HuH-7.5 (cell line): ENCODE measurements at regions not wholly inside any gene's neighbourhood (a gene's known extent, or its start where the extent isn't known, plus 50 kb on each side); places are given as distances from the start of the nearest gene placed in this dataset.

ENCODE experiments used
- DNase-seq: peaks from one replicate; pipeline ENCODE4 v3.0.0; 2011; ENCODE audit warnings: low spot score

GRCh38 chr1:79113836-79114235 lies 107.3 kb upstream of the ADGRL4 start:
- DNase-seq = no peak

DNA sequence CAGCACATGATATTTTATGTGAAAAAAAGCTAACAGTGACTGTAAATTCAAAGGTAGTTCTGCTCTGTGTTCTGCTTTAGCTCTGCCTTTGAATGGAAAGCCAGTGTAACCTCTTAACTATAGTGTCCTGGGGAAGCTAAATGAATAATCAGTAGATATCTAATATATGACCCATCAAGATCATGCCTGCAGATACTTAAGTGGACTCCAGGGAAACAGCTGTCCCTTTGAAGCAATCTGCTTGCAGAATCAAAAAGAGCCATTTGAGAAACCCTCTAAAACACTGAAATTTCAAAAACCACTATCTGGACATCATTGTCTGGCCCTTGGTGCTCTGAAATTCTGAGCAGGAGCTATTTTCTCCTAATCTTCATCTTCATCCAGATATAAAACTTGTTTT lies 104.2 kb upstream of the ADGRL4 start:
- no peak for DNase-seq

- no peak for DNase-seq
These were observed 102.9 kb upstream of the ADGRL4 start for GRCh38 chr1:79109445-79109844.

DNA sequence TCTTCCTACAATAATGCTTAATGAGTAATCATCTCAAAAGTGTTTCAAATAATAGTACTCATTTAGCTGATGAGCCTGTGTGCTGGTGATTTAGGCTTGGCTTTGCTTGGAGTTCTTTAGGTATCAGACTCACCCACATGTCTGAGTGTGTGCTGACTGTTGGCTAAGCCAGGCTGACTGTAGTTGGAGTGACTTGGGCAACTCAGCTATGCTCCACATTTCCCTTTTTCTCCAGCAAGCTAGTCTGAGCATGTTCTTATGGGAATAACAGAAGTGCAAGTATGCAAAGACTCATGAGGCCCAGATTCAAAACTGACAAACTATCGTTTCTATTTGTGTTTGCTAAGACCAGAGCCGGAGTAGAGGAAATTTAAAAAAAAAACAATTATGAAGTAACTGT lies 99.0 kb upstream of the ADGRL4 start:
- DNase-seq = no peak

GRCh38 chr1:79104617-79105016 lies 98.1 kb upstream of the ADGRL4 start:
- DNase-seq = no peak

- no peak for DNase-seq
These were observed 93.9 kb upstream of the ADGRL4 start for GRCh38 chr1:79100385-79100784.

GRCh38 chr1:79090985-79091384 lies 84.5 kb upstream of the ADGRL4 start:
- DNase-seq = no peak

DNA sequence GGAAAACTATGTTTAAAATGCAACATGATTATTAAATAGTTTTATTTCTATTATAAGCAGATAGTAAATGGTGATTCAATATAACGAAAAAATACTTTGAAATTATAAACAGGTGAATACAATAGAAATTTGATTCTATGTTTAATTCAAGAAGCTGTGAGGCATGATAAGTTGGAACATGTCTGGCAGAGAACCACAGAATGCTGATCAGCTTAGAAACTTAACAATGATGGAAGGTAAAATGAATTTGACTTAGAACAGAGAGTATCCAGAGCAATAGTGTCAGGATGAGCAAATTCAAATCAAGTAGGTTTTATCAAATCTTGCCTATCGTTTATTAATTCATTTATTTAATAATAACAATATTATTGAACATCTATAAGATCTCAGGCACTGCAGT lies 83.4 kb upstream of the ADGRL4 start:
- no peak for DNase-seq

- DNase-seq = no peak
These were observed 75.7 kb upstream of the ADGRL4 start for GRCh38 chr1:79082233-79082632.

- DNase-seq = no peak
These were observed 73.2 kb upstream of the ADGRL4 start for GRCh38 chr1:79079770-79080169.

DNA sequence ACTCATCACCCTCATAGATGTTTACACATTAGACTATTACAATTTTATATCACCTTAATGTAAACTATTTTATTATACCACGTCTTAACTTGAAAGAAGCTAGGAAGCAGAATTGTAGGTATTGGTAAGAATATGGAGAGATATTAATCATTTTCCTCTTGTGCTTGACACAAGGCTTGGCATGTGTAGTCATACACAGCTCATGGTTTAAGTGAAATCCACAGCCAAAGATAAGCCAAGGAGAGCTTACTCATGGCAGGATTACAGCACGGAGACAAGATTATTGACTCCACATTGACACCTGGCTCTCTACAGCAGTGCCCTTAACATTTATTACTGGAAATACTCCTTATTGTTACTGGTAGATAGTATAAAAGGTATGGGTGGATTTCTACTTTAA lies 68.4 kb upstream of the ADGRL4 start:
- DNase-seq = no peak

GRCh38 chr1:79069828-79070227 lies 63.3 kb upstream of the ADGRL4 start:
- DNase-seq = no peak

- DNase-seq = no peak
These were observed 52.8 kb upstream of the ADGRL4 start for GRCh38 chr1:79059341-79059740.
